Thyroid gland (tissue), 4 donors: ENCODE measurements at regions not wholly inside any gene's neighbourhood (a gene's known extent, or its start where the extent isn't known, plus 50 kb on each side); places are given as distances from the start of the nearest gene placed in this dataset.

Experiments
- DNase-seq, 2 donors: peaks; one replicate each; pipeline ENCODE4 v3.0.0-alpha.2; 2019
- H3K27ac ChIP-seq, 3 donors: fragments of 200-600 bp; sonication (generic); 1 replicate in 2 of 3; 2 replicates in 1 of 3; pipeline ENCODE4 v1.5.1; 2016 to 2019; ENCODE audit warnings: mild to moderate bottlenecking in 1 of 3, moderate library complexity in 1 of 3
- H3K27me3 ChIP-seq: fragments of 200-600 bp; sonication (generic); one replicate; pipeline ENCODE4 v1.5.1; 2019
- H3K36me3 ChIP-seq, 2 donors: fragments of 200-600 bp; sonication (generic); one replicate each; pipeline ENCODE4 v1.5.1; 2016 to 2019
- H3K4me1 ChIP-seq, 2 donors: fragments of 200-600 bp; sonication (generic); one replicate each; pipeline ENCODE4 v1.5.1; 2017 to 2019
- H3K4me3 ChIP-seq, 3 donors: fragments of 200-600 bp; sonication (generic); replicated peaks in 1 of 3; 1 replicate in 2 of 3; 2 replicates in 1 of 3; pipeline ENCODE4 v1.5.1; 2016; ENCODE audit warnings: mild to moderate bottlenecking in 1 of 3
- H3K9me3 ChIP-seq: fragments of 200-600 bp; sonication (generic); one replicate; pipeline ENCODE4 v1.5.1; 2017
- POLR2A ChIP-seq, 2 donors: fragments of 450-650 bp; IDR thresholded peaks; one replicate each; pipeline ENCODE4 v1.6.1; 2017; ENCODE audit warnings: antibody characterized with exemption in 2 of 2, mild to moderate bottlenecking in 2 of 2, moderate library complexity in 1 of 2
- WGBS, 2 donors: methylation state at CpG; one replicate each; pipeline ENCODE4 v1.1.5; 2017; 5-methylcytosine and 5-hydroxymethylcytosine counted together
- intact Hi-C: fragments of 100-400 bp; cut with DNase I; formaldehyde crosslinking; loops from one replicate; pipeline ENCODE4 v1.15.1; 2023
- TF ChIP-seq, protein P1 (sequence below), 6 experiments: fragments of 200-600 bp in 3 of 6; fragments of 450-650 bp in 3 of 6; sonication (generic) in 3 of 6; IDR thresholded peaks; one replicate each; pipeline ENCODE4 v1.5.1; 2016 to 2019; ENCODE audit warnings: antibody characterized with exemption in 6 of 6, mild to moderate bottlenecking in 2 of 6, inconsistent platforms in 1 of 6, moderate library complexity in 1 of 6

DNA sequence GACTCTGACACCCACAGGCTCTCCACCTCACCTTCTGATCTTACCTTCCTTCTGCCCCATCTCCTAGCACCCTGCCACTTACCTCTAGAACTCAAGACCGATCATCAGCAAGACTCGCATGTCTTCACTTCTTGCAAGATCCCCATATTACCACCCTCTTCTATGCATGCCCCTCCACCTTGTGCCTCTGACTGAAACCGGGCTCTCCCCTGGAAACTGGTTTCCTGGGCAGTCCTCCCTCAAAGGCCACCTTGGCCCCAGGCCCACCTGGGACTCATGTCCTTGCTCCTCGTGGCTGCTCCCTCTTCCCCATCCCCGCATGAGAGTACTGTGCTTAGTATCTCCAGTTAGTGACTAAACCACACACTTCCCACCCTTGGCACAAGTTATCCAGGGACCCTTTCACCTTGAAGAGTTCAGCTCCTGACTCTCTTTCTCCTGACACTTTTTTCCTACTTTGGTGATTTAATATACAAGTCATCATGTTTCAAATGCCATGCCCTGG lies 136.7 kb downstream of the SPATA19 start:
- 83 to 84% methylated on average over 5 of the region's 5 CpGs for WGBS, 2 donors
- intact Hi-C loops: no loop called here
- H3K36me3 ChIP-seq: no peaks in the 10 kb centered on the region
- TF ChIP-seq, protein P1, sequence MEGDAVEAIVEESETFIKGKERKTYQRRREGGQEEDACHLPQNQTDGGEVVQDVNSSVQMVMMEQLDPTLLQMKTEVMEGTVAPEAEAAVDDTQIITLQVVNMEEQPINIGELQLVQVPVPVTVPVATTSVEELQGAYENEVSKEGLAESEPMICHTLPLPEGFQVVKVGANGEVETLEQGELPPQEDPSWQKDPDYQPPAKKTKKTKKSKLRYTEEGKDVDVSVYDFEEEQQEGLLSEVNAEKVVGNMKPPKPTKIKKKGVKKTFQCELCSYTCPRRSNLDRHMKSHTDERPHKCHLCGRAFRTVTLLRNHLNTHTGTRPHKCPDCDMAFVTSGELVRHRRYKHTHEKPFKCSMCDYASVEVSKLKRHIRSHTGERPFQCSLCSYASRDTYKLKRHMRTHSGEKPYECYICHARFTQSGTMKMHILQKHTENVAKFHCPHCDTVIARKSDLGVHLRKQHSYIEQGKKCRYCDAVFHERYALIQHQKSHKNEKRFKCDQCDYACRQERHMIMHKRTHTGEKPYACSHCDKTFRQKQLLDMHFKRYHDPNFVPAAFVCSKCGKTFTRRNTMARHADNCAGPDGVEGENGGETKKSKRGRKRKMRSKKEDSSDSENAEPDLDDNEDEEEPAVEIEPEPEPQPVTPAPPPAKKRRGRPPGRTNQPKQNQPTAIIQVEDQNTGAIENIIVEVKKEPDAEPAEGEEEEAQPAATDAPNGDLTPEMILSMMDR (IDR thresholded peaks at IDR 0.05): no peak
- TF ChIP-seq POLR2A (IDR thresholded peaks at IDR 0.05): no peak
- no peaks in the 10 kb centered on the region for H3K27me3 ChIP-seq
- H3K4me1 ChIP-seq: no peaks in the 10 kb centered on the region
- H3K27ac ChIP-seq: no peak overlapping the region
- no peak for DNase-seq
- H3K9me3 ChIP-seq: no peaks in the 10 kb centered on the region
- H3K4me3 ChIP-seq: no peak overlapping the region

DNA sequence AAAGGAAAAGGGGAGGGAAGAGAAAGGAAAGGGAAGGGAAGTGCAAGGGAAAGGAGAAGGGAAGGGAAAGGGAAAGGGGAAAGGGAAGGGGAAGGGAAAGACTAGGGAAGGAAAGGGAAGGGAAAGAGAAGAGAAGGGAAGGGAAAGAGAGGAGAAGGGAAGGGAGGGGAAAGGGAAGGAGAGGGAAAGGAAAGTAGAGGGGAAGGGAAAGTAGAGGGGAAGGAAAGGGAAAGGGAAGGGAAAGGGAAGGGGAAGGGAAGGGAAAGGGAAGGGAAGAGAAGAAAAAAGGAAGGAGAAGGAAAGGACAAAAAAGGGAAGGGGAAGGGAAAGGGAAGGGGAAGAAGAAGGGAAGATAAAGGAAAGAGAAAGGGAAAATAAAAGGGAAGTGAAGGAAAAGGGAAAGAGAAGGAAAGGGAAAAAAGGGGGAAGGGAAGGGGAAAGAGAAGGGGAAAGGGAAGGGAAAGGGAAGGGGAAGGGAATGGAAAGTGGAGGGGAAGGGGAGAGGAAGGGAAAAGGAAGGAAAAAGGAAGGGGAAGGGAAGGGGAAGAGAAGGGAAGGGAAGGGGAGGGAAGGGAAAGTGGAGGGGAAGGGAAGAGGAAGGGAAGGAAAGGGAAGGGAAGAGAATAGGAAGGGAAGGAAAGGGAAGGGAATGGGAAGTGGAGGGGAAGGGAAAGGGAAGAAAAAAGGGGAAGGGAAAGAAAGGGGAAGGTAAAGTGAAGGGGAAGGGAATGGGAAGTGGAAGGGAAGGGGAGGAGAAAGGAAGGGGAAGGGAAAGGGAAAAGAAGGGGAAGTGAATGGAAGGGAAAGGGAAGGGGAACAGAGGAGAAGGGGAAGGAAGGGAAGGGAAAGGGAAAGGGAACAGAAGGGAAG lies 138.2 kb downstream of the SPATA19 start:
- no peak overlapping the region for H3K27ac ChIP-seq
- no peak overlapping the region for H3K4me3 ChIP-seq
- no peaks in the 10 kb centered on the region for H3K9me3 ChIP-seq
- no peaks in the 10 kb centered on the region for H3K27me3 ChIP-seq
- no peaks in the 10 kb centered on the region for H3K36me3 ChIP-seq
- H3K4me1 ChIP-seq: no peaks in the 10 kb centered on the region
- DNase-seq: no peak
- intact Hi-C loops: no loop called here
- TF ChIP-seq POLR2A (IDR thresholded peaks at IDR 0.05): no peak
- TF ChIP-seq, protein P1 (IDR thresholded peaks at IDR 0.05): no peak

DNA sequence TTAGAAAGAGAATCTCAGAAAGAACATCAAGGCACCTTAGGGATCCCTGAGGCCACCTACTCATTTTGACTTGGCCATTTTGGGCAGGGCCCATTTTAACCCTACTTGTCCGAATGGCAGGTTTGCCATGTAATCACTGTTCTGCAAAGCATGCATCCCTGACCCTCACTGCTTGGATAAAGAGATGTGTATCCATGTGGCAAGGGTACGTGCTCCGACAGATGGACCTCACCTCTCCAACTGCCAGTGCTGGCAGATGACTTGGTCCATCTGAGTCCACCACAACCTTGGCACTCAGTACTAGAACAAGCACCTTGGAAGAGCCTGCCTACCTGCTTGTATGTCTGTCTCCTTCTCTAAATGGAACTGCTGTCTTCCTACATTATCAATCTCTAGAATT lies 139.4 kb downstream of the SPATA19 start:
- no peaks in the 10 kb centered on the region for H3K36me3 ChIP-seq
- no peak overlapping the region for H3K4me3 ChIP-seq
- no peak for DNase-seq
- H3K4me1 ChIP-seq: no peaks in the 10 kb centered on the region
- TF ChIP-seq POLR2A (IDR thresholded peaks at IDR 0.05): no peak
- TF ChIP-seq, protein P1 (IDR thresholded peaks at IDR 0.05): no peak
- intact Hi-C loops: no loop called here
- H3K27me3 ChIP-seq: no peaks in the 10 kb centered on the region
- no peak overlapping the region for H3K27ac ChIP-seq
- no peaks in the 10 kb centered on the region for H3K9me3 ChIP-seq
- WGBS, 2 donors: 90 to 93% methylated on average over 3 of the region's 3 CpGs

DNA sequence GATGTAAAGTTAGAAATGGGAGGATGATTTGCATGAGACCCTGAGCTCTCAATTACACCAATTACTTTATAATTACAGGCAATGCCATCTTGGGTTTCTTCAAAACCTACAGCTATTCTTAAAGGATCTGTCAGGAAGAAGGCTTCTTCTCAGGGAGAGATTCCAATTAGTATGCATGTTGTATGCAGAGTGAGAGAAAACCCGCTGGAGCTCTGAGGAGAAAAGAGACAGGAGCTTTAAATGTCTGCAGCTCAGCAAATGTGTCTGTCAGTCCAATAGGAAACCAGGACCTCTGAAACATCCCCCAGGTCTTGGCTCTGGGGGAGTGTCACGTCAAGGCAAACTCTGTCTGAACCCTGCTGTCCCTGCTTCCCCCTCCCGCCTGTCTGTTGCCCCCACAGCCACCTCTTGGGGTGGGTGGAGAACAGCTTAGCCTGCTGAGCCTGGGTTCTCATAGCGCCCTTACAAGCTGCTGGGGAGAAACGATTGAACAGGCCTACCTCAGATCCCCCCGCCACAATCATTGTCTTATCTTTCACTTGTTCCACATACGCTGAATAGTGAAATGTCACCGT lies 140.2 kb downstream of the SPATA19 start:
- intact Hi-C loops: no loop called here

More for the DNA sequence above, 140.2 kb downstream of the SPATA19 start:
- H3K27ac ChIP-seq: no peak overlapping the region
- no peaks in the 10 kb centered on the region for H3K36me3 ChIP-seq
- TF ChIP-seq, protein P1 (IDR thresholded peaks at IDR 0.05): no peak
- TF ChIP-seq POLR2A (IDR thresholded peaks at IDR 0.05): no peak
- no peak overlapping the region for H3K4me3 ChIP-seq
- WGBS, 2 donors: 66 to 71% methylated on average over 8 of the region's 8 CpGs
- no peaks in the 10 kb centered on the region for H3K9me3 ChIP-seq
- H3K27me3 ChIP-seq: no peaks in the 10 kb centered on the region
- H3K4me1 ChIP-seq: no peaks in the 10 kb centered on the region
- no peak for DNase-seq
